GM12878 (cell line): ENCODE measurements at regions not wholly inside any gene's neighbourhood (a gene's known extent, or its start where the extent isn't known, plus 50 kb on each side); places are given as distances from the start of the nearest gene placed in this dataset.

ENCODE experiments used
- CTCF ChIP-seq, 3 experiments: IDR thresholded peaks in 2 of 3; conservative IDR thresholded peaks in 1 of 3; 2 replicates each; pipeline ENCODE4 v1.5.1; 2011; ENCODE audit warnings: low read depth in 3 of 3, low read length in 3 of 3, mild to moderate bottlenecking in 3 of 3, control low read depth in 2 of 3, moderate library complexity in 2 of 3, inconsistent platforms in 1 of 3, mixed read lengths in 1 of 3; ENCODE audit not compliant: control insufficient read depth in 2 of 3, insufficient read depth in 1 of 3; ENCODE audit errors: extremely low read depth in 1 of 3
- E2F4 ChIP-seq: IDR thresholded peaks from 2 replicates; pipeline ENCODE4 v1.6.1; 2012; ENCODE audit warnings: low read depth, low read length, improper control_type of control experiment
- NKRF ChIP-seq: fragments of 450-650 bp; conservative IDR thresholded peaks from 2 replicates; pipeline ENCODE4 v1.6.1; 2017; ENCODE audit warnings: mild to moderate bottlenecking, moderate library complexity
- POLR2A ChIP-seq: IDR thresholded peaks from 2 replicates; pipeline ENCODE4 v1.6.1; 2011; ENCODE audit warnings: low read depth, mild to moderate bottlenecking, low read length
- RELA ChIP-seq: fragments of 450-650 bp; IDR thresholded peaks from 2 replicates; pipeline ENCODE4 v1.8.0; 2014; ENCODE audit warnings: borderline replicate concordance; ENCODE audit not compliant: partially characterized antibody

GRCh38 chr20:39464238-39464637 lies 502.1 kb downstream of the DHX35 start:
- TF ChIP-seq E2F4 (no peak), NKRF (no peak), POLR2A (no peak), RELA (no peak), CTCF (IDR thresholded peaks at IDR 0.05 in 2 of 3, conservative IDR thresholded peaks at IDR 0.05 in 1 of 3; ENCODE audit: control insufficient read depth in 2 of 3, extremely low read depth in 1 of 3, insufficient read depth in 1 of 3, low read depth in 3 of 3, low read length in 3 of 3) (no peak)
